HFFc6 (cell line): ENCODE measurements at regions not wholly inside any gene's neighbourhood (a gene's known extent, or its start where the extent isn't known, plus 50 kb on each side); places are given as distances from the start of the nearest gene placed in this dataset.

ENCODE experiments used
- DNase-seq: peaks from one replicate; pipeline ENCODE4 v3.0.0-alpha.2; 2018
- H3K27ac Mint-ChIP-seq: 2 replicates; pipeline ENCODE4 v1.8.0; 2020; ENCODE audit warnings: mild to moderate bottlenecking, mixed read lengths
- H3K27me3 Mint-ChIP-seq: 2 replicates; pipeline ENCODE4 v1.8.0; 2021; ENCODE audit warnings: mild to moderate bottlenecking, moderate library complexity, mixed read lengths; ENCODE audit not compliant: insufficient read depth
- H3K36me3 Mint-ChIP-seq: 2 replicates; pipeline ENCODE4 v1.8.0; 2021; ENCODE audit warnings: low read depth, mixed read lengths
- H3K4me1 Mint-ChIP-seq: 2 replicates; pipeline ENCODE4 v1.8.0; 2020; ENCODE audit warnings: low read depth, mixed read lengths
- H3K4me3 Mint-ChIP-seq: 2 replicates; pipeline ENCODE4 v1.8.0; 2020; ENCODE audit warnings: mild to moderate bottlenecking, moderate library complexity, mixed read lengths
- H3K9me3 Mint-ChIP-seq: 2 replicates; pipeline ENCODE4 v1.8.0; 2020; ENCODE audit warnings: mild to moderate bottlenecking, mixed read lengths
- TF ChIP-seq, protein P1 (sequence below): fragments of 200-600 bp; sonication (generic); IDR thresholded peaks from 2 replicates; pipeline ENCODE4 v1.5.0; 2021; ENCODE audit warnings: antibody characterized with exemption, mild to moderate bottlenecking

GRCh38 chr5:54632131-54632701 is 114.7 kb downstream of the SNX18 start:
- Mint-ChIP-seq H3K27ac (no peak overlapping the region), H3K4me1 (no peaks in the 10 kb centered on the region), H3K4me3 (no peak overlapping the region), H3K27me3 (no peaks in the 10 kb centered on the region; the same call in none of the 2 replicates), H3K36me3 (0 out of 2 replicates have a peak, but pooled peaks cover 4% of the 10 kb centered on the region), H3K9me3 (no peaks in the 10 kb centered on the region; the same call in 1 of the 2 replicates)
- TF ChIP-seq, protein P1, sequence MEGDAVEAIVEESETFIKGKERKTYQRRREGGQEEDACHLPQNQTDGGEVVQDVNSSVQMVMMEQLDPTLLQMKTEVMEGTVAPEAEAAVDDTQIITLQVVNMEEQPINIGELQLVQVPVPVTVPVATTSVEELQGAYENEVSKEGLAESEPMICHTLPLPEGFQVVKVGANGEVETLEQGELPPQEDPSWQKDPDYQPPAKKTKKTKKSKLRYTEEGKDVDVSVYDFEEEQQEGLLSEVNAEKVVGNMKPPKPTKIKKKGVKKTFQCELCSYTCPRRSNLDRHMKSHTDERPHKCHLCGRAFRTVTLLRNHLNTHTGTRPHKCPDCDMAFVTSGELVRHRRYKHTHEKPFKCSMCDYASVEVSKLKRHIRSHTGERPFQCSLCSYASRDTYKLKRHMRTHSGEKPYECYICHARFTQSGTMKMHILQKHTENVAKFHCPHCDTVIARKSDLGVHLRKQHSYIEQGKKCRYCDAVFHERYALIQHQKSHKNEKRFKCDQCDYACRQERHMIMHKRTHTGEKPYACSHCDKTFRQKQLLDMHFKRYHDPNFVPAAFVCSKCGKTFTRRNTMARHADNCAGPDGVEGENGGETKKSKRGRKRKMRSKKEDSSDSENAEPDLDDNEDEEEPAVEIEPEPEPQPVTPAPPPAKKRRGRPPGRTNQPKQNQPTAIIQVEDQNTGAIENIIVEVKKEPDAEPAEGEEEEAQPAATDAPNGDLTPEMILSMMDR: no peak
- DNase-seq: no peak

GRCh38 chr5:54630738-54631359 is 113.3 kb downstream of the SNX18 start:
- Mint-ChIP-seq H3K9me3 (no peaks in the 10 kb centered on the region; the same call in 1 of the 2 replicates), H3K36me3 (0 out of 2 replicates have a peak, but pooled peaks cover 4% of the 10 kb centered on the region), H3K4me3 (no peak overlapping the region), H3K27ac (no peak overlapping the region), H3K4me1 (no peaks in the 10 kb centered on the region), H3K27me3 (no peaks in the 10 kb centered on the region; the same call in none of the 2 replicates)
- no peak for DNase-seq
- TF ChIP-seq, protein P1: no peak

GRCh38 chr5:54629115-54629514 is 111.6 kb downstream of the SNX18 start:
- no peaks in the 10 kb centered on the region; the same call in 1 of the 2 replicates for H3K9me3 Mint-ChIP-seq
- H3K27ac Mint-ChIP-seq: no peak overlapping the region
- H3K27me3 Mint-ChIP-seq: no peaks in the 10 kb centered on the region; the same call in none of the 2 replicates
- H3K36me3 Mint-ChIP-seq: 0 out of 2 replicates have a peak, but pooled peaks cover 4% of the 10 kb centered on the region
- TF ChIP-seq, protein P1: no peak
- peaks cover 16% of the 10 kb centered on the region for H3K4me1 Mint-ChIP-seq
- no peak overlapping the region for H3K4me3 Mint-ChIP-seq
- DNase-seq: no peak

GRCh38 chr5:54628050-54628449 is 110.5 kb downstream of the SNX18 start:
- H3K4me1 Mint-ChIP-seq: peaks cover 18% of the 10 kb centered on the region
- no peaks in the 10 kb centered on the region; the same call in 1 of the 2 replicates for H3K9me3 Mint-ChIP-seq
- DNase-seq: no peak
- H3K36me3 Mint-ChIP-seq: 0 out of 2 replicates have a peak, but pooled peaks cover 4% of the 10 kb centered on the region
- H3K27ac Mint-ChIP-seq: no peak overlapping the region
- TF ChIP-seq, protein P1: no peak
- no peak overlapping the region for H3K4me3 Mint-ChIP-seq
- no peaks in the 10 kb centered on the region; the same call in none of the 2 replicates for H3K27me3 Mint-ChIP-seq

- DNase-seq: no peak
- Mint-ChIP-seq H3K27ac (no peak overlapping the region), H3K36me3 (0 out of 2 replicates have a peak, but pooled peaks cover 4% of the 10 kb centered on the region), H3K4me3 (no peak overlapping the region), H3K4me1 (peaks cover 18% of the 10 kb centered on the region), H3K9me3 (no peaks in the 10 kb centered on the region; the same call in 1 of the 2 replicates), H3K27me3 (no peaks in the 10 kb centered on the region; the same call in 1 of the 2 replicates)
- TF ChIP-seq, protein P1: no peak
Observed at GRCh38 chr5:54626407-54626806, 108.8 kb downstream of the SNX18 start.
